ENCODE measurements at regions not wholly inside any gene's neighbourhood (a gene's known extent, or its start where the extent isn't known, plus 50 kb on each side); places are given as distances from the start of the nearest gene placed in this dataset.

DNA sequence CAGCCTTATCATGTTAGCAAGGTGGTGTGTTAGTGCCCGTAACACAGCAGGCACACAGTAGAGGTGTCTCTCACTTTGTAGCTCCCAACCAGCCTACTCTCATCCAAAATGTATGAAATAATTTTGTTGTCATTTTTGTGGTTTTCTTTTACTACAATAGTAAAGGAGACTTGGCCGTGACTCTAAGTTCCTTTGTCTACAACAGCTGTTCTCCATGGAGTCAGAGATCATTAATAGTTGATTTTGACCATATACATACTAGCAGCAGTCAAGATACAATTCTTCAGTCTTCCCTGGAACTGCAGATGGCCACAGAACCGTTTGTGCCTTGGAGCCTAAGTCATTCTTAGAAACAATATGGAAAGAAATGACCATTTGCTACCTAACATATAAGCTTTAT is 567.1 kb downstream of the TLR4 start:
- Histone ChIP-seq H3K79me2 (ENCODE audit: low read depth) (no peaks in the 10 kb centered on the region), H3K4me1 (no peaks in the 10 kb centered on the region), H3K9ac (no peak overlapping the region), H3F3A (ENCODE audit: low read depth) (no peaks in the 10 kb centered on the region), H3K4me3 (no peak overlapping the region), H2AFZ (replicated peaks) (no peak overlapping the region), H3K27ac (no peak overlapping the region), H3K9me3 (ENCODE audit: low read depth) (no peaks in the 10 kb centered on the region), H3K36me3 (no peaks in the 10 kb centered on the region), H4K20me1 (ENCODE audit: low read depth) (no peaks in the 10 kb centered on the region), H3K4me2 (no peak overlapping the region), H3K27me3 (no peaks in the 10 kb centered on the region)
- TF ChIP-seq, protein P1, sequence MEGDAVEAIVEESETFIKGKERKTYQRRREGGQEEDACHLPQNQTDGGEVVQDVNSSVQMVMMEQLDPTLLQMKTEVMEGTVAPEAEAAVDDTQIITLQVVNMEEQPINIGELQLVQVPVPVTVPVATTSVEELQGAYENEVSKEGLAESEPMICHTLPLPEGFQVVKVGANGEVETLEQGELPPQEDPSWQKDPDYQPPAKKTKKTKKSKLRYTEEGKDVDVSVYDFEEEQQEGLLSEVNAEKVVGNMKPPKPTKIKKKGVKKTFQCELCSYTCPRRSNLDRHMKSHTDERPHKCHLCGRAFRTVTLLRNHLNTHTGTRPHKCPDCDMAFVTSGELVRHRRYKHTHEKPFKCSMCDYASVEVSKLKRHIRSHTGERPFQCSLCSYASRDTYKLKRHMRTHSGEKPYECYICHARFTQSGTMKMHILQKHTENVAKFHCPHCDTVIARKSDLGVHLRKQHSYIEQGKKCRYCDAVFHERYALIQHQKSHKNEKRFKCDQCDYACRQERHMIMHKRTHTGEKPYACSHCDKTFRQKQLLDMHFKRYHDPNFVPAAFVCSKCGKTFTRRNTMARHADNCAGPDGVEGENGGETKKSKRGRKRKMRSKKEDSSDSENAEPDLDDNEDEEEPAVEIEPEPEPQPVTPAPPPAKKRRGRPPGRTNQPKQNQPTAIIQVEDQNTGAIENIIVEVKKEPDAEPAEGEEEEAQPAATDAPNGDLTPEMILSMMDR (IDR thresholded peaks at IDR 0.05): no peak
- TF ChIP-seq EZH2phosphoT487 (IDR thresholded peaks at IDR 0.05) (no peak), EZH2 (IDR thresholded peaks at IDR 0.05) (no peak)
- Mint-ChIP-seq H3K27me3 (ENCODE audit: insufficient read depth, low read depth) (no peaks in the 10 kb centered on the region), H3K36me3 (no peaks in the 10 kb centered on the region), H3K9me3 (no peaks in the 10 kb centered on the region), H3K4me3 (no peak overlapping the region), H3K4me1 (no peaks in the 10 kb centered on the region), H3K27ac (no peak overlapping the region)
- no peak for DNase-seq (ENCODE audit: low spot score)

DNA sequence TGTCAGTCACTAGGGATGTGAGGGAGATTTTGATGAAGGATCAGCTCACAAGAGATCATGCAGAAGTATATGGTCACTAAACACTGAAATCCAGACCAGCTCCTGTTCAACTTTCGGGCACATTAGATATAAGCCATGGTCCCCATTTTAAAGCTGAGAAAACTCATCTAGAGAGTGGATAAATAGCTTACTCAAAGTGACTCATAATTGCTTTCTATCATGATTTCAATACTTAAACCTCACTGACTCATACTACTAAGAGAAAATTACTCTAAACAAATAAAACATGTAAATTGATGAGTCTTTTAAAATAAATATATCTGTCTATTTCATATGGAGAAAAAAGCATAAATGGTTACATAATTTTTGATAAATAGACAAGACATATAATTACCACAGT is 567.7 kb downstream of the TLR4 start:
- no peak for DNase-seq (ENCODE audit: low spot score)
- H3K4me3 Mint-ChIP-seq: no peak overlapping the region

DNA sequence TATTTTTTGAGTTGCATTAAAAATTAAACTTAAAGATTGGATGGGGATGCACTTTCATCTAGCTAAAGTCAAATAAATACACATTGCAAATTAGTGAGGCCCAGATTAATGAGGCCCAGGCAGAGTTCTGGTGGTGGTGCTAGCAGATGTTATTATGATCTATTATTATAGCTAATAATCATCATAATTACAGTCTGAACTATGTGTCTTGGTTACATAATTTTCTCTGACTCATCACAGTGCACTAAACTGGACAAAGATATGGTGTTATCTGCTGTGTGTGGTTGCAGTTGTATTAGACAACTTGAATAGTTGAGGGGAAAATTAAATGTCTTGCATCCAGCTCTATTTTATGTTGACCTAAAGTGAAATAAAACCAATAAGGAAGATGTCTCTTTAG is 568.8 kb downstream of the TLR4 start:
- TF ChIP-seq EZH2 (IDR thresholded peaks at IDR 0.05) (no peak), EZH2phosphoT487 (IDR thresholded peaks at IDR 0.05) (no peak)
- TF ChIP-seq, protein P1 (IDR thresholded peaks at IDR 0.05): no peak
- Histone ChIP-seq H2AFZ (replicated peaks) (no peak overlapping the region), H3K27me3 (no peaks in the 10 kb centered on the region), H3K4me2 (no peak overlapping the region), H3K27ac (no peak overlapping the region), H3K9ac (no peak overlapping the region), H3K4me1 (no peaks in the 10 kb centered on the region), H3K9me3 (ENCODE audit: low read depth) (no peaks in the 10 kb centered on the region), H3K4me3 (no peak overlapping the region), H4K20me1 (ENCODE audit: low read depth) (no peaks in the 10 kb centered on the region), H3F3A (ENCODE audit: low read depth) (no peaks in the 10 kb centered on the region), H3K79me2 (ENCODE audit: low read depth) (no peaks in the 10 kb centered on the region), H3K36me3 (no peaks in the 10 kb centered on the region)
- Mint-ChIP-seq H3K36me3 (no peaks in the 10 kb centered on the region), H3K27ac (no peak overlapping the region), H3K4me1 (no peaks in the 10 kb centered on the region), H3K27me3 (ENCODE audit: insufficient read depth, low read depth) (no peaks in the 10 kb centered on the region), H3K4me3 (no peak overlapping the region), H3K9me3 (no peaks in the 10 kb centered on the region)
- no peak for DNase-seq (ENCODE audit: low spot score)

More for the DNA sequence above, 567.7 kb downstream of the TLR4 start:
- Mint-ChIP-seq H3K36me3 (no peaks in the 10 kb centered on the region), H3K27ac (no peak overlapping the region), H3K4me1 (no peaks in the 10 kb centered on the region), H3K27me3 (ENCODE audit: insufficient read depth, low read depth) (no peaks in the 10 kb centered on the region), H3K9me3 (no peaks in the 10 kb centered on the region)
- H3K9me3 ChIP-seq (ENCODE audit: low read depth): no peaks in the 10 kb centered on the region
- H3K27ac ChIP-seq: no peak overlapping the region
- no peaks in the 10 kb centered on the region for H3K4me1 ChIP-seq
- no peaks in the 10 kb centered on the region for H3K79me2 ChIP-seq (ENCODE audit: low read depth)
- TF ChIP-seq EZH2 (IDR thresholded peaks at IDR 0.05): no peak
- no peak overlapping the region for H2AFZ ChIP-seq (replicated peaks)
- H4K20me1 ChIP-seq (ENCODE audit: low read depth): no peaks in the 10 kb centered on the region
- no peaks in the 10 kb centered on the region for H3F3A ChIP-seq (ENCODE audit: low read depth)
- H3K27me3 ChIP-seq: no peaks in the 10 kb centered on the region
- no peak overlapping the region for H3K4me3 ChIP-seq
- H3K36me3 ChIP-seq: no peaks in the 10 kb centered on the region
- no peak overlapping the region for H3K4me2 ChIP-seq
- H3K9ac ChIP-seq: no peak overlapping the region

DNA sequence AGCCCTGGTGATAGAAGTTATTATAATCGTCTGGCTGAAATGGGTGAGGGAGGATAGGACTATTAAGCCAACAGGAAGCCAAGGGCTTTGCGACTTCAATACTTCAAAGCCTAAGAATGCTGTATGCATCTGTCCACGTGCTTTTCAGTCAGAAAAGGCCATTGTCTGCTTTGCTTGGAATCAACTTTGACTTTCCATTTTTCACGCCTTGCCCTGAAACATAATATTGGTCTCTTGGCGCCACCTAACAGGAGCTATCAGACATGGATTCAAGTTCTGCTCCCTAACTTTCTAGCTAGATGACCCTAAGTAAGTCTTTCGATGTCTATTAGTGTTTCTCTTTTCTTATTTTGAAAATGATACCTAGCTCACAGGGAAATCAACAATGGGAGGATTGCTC is 572.6 kb downstream of the TLR4 start:
- H3K27me3 ChIP-seq: no peaks in the 10 kb centered on the region
- TF ChIP-seq, protein P1 (IDR thresholded peaks at IDR 0.05): no peak
- no peak for TF ChIP-seq EZH2phosphoT487 (IDR thresholded peaks at IDR 0.05)
- TF ChIP-seq EZH2 (IDR thresholded peaks at IDR 0.05): no peak
- H3K4me3 Mint-ChIP-seq: no peak overlapping the region

More for the DNA sequence above, 572.6 kb downstream of the TLR4 start:
- Histone ChIP-seq H3K79me2 (ENCODE audit: low read depth) (no peaks in the 10 kb centered on the region), H3K4me3 (no peak overlapping the region), H3K27ac (no peak overlapping the region), H3K4me2 (no peak overlapping the region), H2AFZ (replicated peaks) (no peak overlapping the region), H3K36me3 (no peaks in the 10 kb centered on the region), H3K9ac (no peak overlapping the region), H3K9me3 (ENCODE audit: low read depth) (no peaks in the 10 kb centered on the region), H3K4me1 (peaks cover 4% of the 10 kb centered on the region), H3F3A (ENCODE audit: low read depth) (no peaks in the 10 kb centered on the region), H4K20me1 (ENCODE audit: low read depth) (no peaks in the 10 kb centered on the region)
- H3K9me3 Mint-ChIP-seq: no peaks in the 10 kb centered on the region
- no peaks in the 10 kb centered on the region for H3K27me3 Mint-ChIP-seq (ENCODE audit: insufficient read depth, low read depth)
- H3K36me3 Mint-ChIP-seq: no peaks in the 10 kb centered on the region
- DNase-seq (ENCODE audit: low spot score): no peak
- H3K4me1 Mint-ChIP-seq: peaks cover 2% of the 10 kb centered on the region
- no peak overlapping the region for H3K27ac Mint-ChIP-seq
